Suprapubic skin (tissue), 3 donors: ENCODE measurements at regions not wholly inside any gene's neighbourhood (a gene's known extent, or its start where the extent isn't known, plus 50 kb on each side); places are given as distances from the start of the nearest gene placed in this dataset.

Experiments
- CTCF ChIP-seq, 2 donors: fragments of 200-600 bp in 1 of 2; fragments of 450-650 bp in 1 of 2; sonication (generic) in 1 of 2; IDR thresholded peaks; one replicate each; pipeline ENCODE4 v1.5.1; 2016 to 2019; ENCODE audit warnings: antibody characterized with exemption in 2 of 2, mild to moderate bottlenecking in 1 of 2, moderate library complexity in 1 of 2
- EP300 ChIP-seq: sonication (generic); formaldehyde crosslinking; IDR thresholded peaks from one replicate; pipeline ENCODE4 v1.6.1; 2017; ENCODE audit warnings: antibody characterized with exemption
- POLR2A ChIP-seq, 2 donors: fragments of 450-650 bp; IDR thresholded peaks; one replicate each; pipeline ENCODE4 v1.6.1; 2017; ENCODE audit warnings: antibody characterized with exemption in 2 of 2, mild to moderate bottlenecking in 2 of 2, moderate library complexity in 2 of 2

DNA sequence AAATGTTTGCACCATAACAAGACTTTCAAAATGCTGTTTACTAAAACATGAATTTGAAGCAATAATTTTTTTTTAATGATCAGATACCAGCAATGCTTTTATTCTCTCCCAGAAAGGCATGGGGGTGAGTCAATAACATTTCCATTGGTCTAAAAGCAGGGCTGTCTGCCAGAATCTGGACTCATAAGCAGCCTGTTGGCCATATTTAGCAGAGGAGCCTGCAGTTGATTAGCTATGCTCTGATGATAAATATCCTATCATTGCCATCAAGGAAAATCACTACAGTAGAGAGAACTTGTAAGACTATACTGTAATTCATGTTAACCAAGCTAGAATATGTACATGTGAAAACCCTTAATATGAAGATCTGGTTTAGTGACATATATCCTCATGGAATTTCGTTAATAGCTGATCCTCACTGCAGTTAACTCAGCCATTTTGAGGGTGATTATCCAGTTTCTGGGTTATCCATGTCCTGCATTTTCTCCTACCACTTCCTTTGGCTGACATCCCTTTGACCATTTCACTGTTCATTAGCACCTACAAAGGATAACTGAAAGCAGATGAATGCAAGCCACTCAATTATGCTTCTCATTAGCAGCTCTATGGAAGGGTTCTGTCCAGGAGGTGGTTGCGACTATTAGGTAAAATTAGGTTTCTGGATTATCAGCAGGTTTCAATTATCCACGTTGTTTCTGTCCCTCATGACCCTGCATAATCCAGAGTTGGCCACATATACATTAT is 72.9 kb upstream of the DIAPH2 start:
- TF ChIP-seq CTCF (IDR thresholded peaks at IDR 0.05) (no peak), POLR2A (IDR thresholded peaks at IDR 0.05) (no peak), EP300 (no peak)
